ACHN (cell line): ENCODE measurements at regions not wholly inside any gene's neighbourhood (a gene's known extent, or its start where the extent isn't known, plus 50 kb on each side); places are given as distances from the start of the nearest gene placed in this dataset.

Source experiments
- DNase-seq: peaks from one replicate; pipeline ENCODE4 v3.0.0-alpha.2; 2015
- in situ Hi-C: cut with HindIII; loops from 2 replicates; pipeline ENCODE4 v1.10.0; 2017; ENCODE audit warnings: low sequenced_read_pairs, low pct_ligation_motif_present, low pct_unique_long_range_greater_than_20kb

- DNase-seq: no peak
- in situ Hi-C loops: no loop called here
Observed at GRCh38 chr16:82382521-82382920, 212.5 kb upstream of the MPHOSPH6 start.

- no peak for DNase-seq
- in situ Hi-C loops: no loop called here
Observed at GRCh38 chr16:82379551-82379950, 209.5 kb upstream of the MPHOSPH6 start.

GRCh38 chr16:82373976-82374375, 204.0 kb upstream of the MPHOSPH6 start:
- in situ Hi-C loops: no loop called here
- DNase-seq: no peak

GRCh38 chr16:82370282-82370681, 200.3 kb upstream of the MPHOSPH6 start:
- no peak for DNase-seq
- in situ Hi-C loops: no loop called here

GRCh38 chr16:82368041-82368440, 198.0 kb upstream of the MPHOSPH6 start:
- in situ Hi-C loops: no loop called here
- peak; percentile 43 for DNase-seq

GRCh38 chr16:82366462-82366861, 196.4 kb upstream of the MPHOSPH6 start:
- no peak for DNase-seq
- in situ Hi-C loops: no loop called here

- DNase-seq: no peak
- in situ Hi-C loops: no loop called here
Observed at GRCh38 chr16:82364690-82365089, 194.7 kb upstream of the MPHOSPH6 start.

GRCh38 chr16:82363026-82363816, 193.2 kb upstream of the MPHOSPH6 start:
- in situ Hi-C loops: no loop called here
- no peak for DNase-seq

- in situ Hi-C loops: no loop called here
- no peak for DNase-seq
Observed at GRCh38 chr16:82361885-82362284, 191.9 kb upstream of the MPHOSPH6 start.

GRCh38 chr16:82360024-82360783, 190.2 kb upstream of the MPHOSPH6 start:
- DNase-seq: no peak

GRCh38 chr16:82358606-82359221, 188.7 kb upstream of the MPHOSPH6 start:
- DNase-seq: no peak
- in situ Hi-C loops: no loop called here

More at GRCh38 chr16:82360024-82360783, 190.2 kb upstream of the MPHOSPH6 start:
- in situ Hi-C loops: no loop called here

- in situ Hi-C loops: no loop called here
- DNase-seq: no peak
Observed at GRCh38 chr16:82358161-82358560, 188.1 kb upstream of the MPHOSPH6 start.

GRCh38 chr16:82357237-82357636, 187.2 kb upstream of the MPHOSPH6 start:
- DNase-seq: no peak
- in situ Hi-C loops: no loop called here

- DNase-seq: no peak
- in situ Hi-C loops: no loop called here
Observed at GRCh38 chr16:82350560-82350959, 180.5 kb upstream of the MPHOSPH6 start.

GRCh38 chr16:82345318-82345717, 175.3 kb upstream of the MPHOSPH6 start:
- DNase-seq: no peak
- in situ Hi-C loops: no loop called here

GRCh38 chr16:82344157-82344556, 174.1 kb upstream of the MPHOSPH6 start:
- in situ Hi-C loops: no loop called here
- peak; percentile 21 for DNase-seq

GRCh38 chr16:82341146-82341669, 171.2 kb upstream of the MPHOSPH6 start:
- in situ Hi-C loops: no loop called here

GRCh38 chr16:82340531-82340930, 170.5 kb upstream of the MPHOSPH6 start:
- no peak for DNase-seq
- in situ Hi-C loops: no loop called here

More at GRCh38 chr16:82341146-82341669, 171.2 kb upstream of the MPHOSPH6 start:
- DNase-seq: no peak

GRCh38 chr16:82337355-82337754, 167.3 kb upstream of the MPHOSPH6 start:
- in situ Hi-C loops: no loop called here
- no peak for DNase-seq
